ENCODE measurements at regions not wholly inside any gene's neighbourhood (a gene's known extent, or its start where the extent isn't known, plus 50 kb on each side); places are given as distances from the start of the nearest gene placed in this dataset.

GRCh38 chr20:57819691-57820380 is 110.0 kb upstream of the PMEPA1 start:
- Histone ChIP-seq H3K27me3 (ENCODE audit: insufficient read depth, poor library complexity, severe bottlenecking) (no peaks in the 10 kb centered on the region), H3K4me3 (replicated peaks; ENCODE audit: insufficient read depth, low read length) (no peak overlapping the region), H3K27ac (replicated peaks) (no peak overlapping the region)
- no peak for TF ChIP-seq POLR2AphosphoS5 (IDR thresholded peaks at IDR 0.05; ENCODE audit: low read depth)
- DNase-seq (ENCODE audit: low read depth in 1 of 2, low spot score in 1 of 2): no peak

GRCh38 chr20:57819291-57819690 is 109.5 kb upstream of the PMEPA1 start:
- H3K27ac ChIP-seq (replicated peaks): no peak overlapping the region
- H3K4me3 ChIP-seq (replicated peaks; ENCODE audit: insufficient read depth, low read length): no peak overlapping the region
- TF ChIP-seq SPI1 (IDR thresholded peaks at IDR 0.05; ENCODE audit: borderline replicate concordance, low read depth) (no peak), GABPA (IDR thresholded peaks at IDR 0.05; ENCODE audit: low read depth) (no peak), POLR2AphosphoS5 (IDR thresholded peaks at IDR 0.05; ENCODE audit: low read depth) (no peak), REST (IDR thresholded peaks at IDR 0.05; ENCODE audit: insufficient replicate concordance, low read depth) (no peak), CTCF (IDR thresholded peaks at IDR 0.05; ENCODE audit: insufficient read depth, low read length) (no peak)
- H3K27me3 ChIP-seq (ENCODE audit: insufficient read depth, poor library complexity, severe bottlenecking): no peaks in the 10 kb centered on the region
- no peak for DNase-seq (ENCODE audit: low read depth in 1 of 2, low spot score in 1 of 2)

- H3K4me3 ChIP-seq (replicated peaks; ENCODE audit: insufficient read depth, low read length): no peak overlapping the region
- no peak for TF ChIP-seq CTCF (IDR thresholded peaks at IDR 0.05; ENCODE audit: insufficient read depth, low read length)
- no peak for TF ChIP-seq REST (IDR thresholded peaks at IDR 0.05; ENCODE audit: insufficient replicate concordance, low read depth)
- no peak for TF ChIP-seq POLR2AphosphoS5 (IDR thresholded peaks at IDR 0.05; ENCODE audit: low read depth)
- no peak for TF ChIP-seq SPI1 (IDR thresholded peaks at IDR 0.05; ENCODE audit: borderline replicate concordance, low read depth)
- TF ChIP-seq GABPA (IDR thresholded peaks at IDR 0.05; ENCODE audit: low read depth): no peak
- no peak for DNase-seq (ENCODE audit: low read depth in 1 of 2, low spot score in 1 of 2)
- no peak overlapping the region for H3K27ac ChIP-seq (replicated peaks)
- H3K27me3 ChIP-seq (ENCODE audit: insufficient read depth, poor library complexity, severe bottlenecking): no peaks in the 10 kb centered on the region
These were observed 108.8 kb upstream of the PMEPA1 start for GRCh38 chr20:57818418-57819181.

GRCh38 chr20:57815405-57815804 is 105.6 kb upstream of the PMEPA1 start:
- no peak for DNase-seq (ENCODE audit: low read depth in 1 of 2, low spot score in 1 of 2)
- TF ChIP-seq GABPA (IDR thresholded peaks at IDR 0.05; ENCODE audit: low read depth): no peak
- TF ChIP-seq SPI1 (IDR thresholded peaks at IDR 0.05; ENCODE audit: borderline replicate concordance, low read depth): no peak
- TF ChIP-seq REST (IDR thresholded peaks at IDR 0.05; ENCODE audit: insufficient replicate concordance, low read depth): no peak
- no peak for TF ChIP-seq CTCF (IDR thresholded peaks at IDR 0.05; ENCODE audit: insufficient read depth, low read length)
- TF ChIP-seq POLR2AphosphoS5 (IDR thresholded peaks at IDR 0.05; ENCODE audit: low read depth): no peak
- Histone ChIP-seq H3K27me3 (ENCODE audit: insufficient read depth, poor library complexity, severe bottlenecking) (no peaks in the 10 kb centered on the region), H3K4me3 (replicated peaks; ENCODE audit: insufficient read depth, low read length) (no peak overlapping the region), H3K27ac (replicated peaks) (no peak overlapping the region)
